Endothelial cell of umbilical vein (primary cell): ENCODE measurements at regions not wholly inside any gene's neighbourhood (a gene's known extent, or its start where the extent isn't known, plus 50 kb on each side); places are given as distances from the start of the nearest gene placed in this dataset.

Source experiments
- BruUV-seq: library from RNA; stranded (reverse); fragments of 400-500 nt; replicated peaks from 2 replicates; lab custom pipeline; 2021; lab: Mats Ljungman, UMichigan
- CTCF ChIA-PET: fragments of 300-600, 350-600 bp; sonication (Branson Sonifier 250); formaldehyde crosslinking; loops from one replicate; lab custom pipeline; 2021; ENCODE audit warnings: antibody characterized with exemption, inconsistent platforms; lab: Charles Lee
- POLR2A ChIA-PET: fragments of 300-600, 350-600 bp; sonication (Branson Sonifier 250); formaldehyde crosslinking; loops from one replicate; lab custom pipeline; 2021; ENCODE audit warnings: antibody characterized with exemption, inconsistent platforms; lab: Charles Lee
- DNase-seq: peaks from one replicate; pipeline ENCODE4 v3.0.0-alpha.2; 2011; ENCODE audit warnings: low read depth, low spot score
- FAIRE-seq: peaks from 2 replicates; lab custom pipeline; 2011; peaks lifted over from hg19 to GRCh38; lab: Jason Lieb, UNC
- H2AFZ ChIP-seq: 2 replicates; pipeline ENCODE4 v1.6.0; 2012; ENCODE audit warnings: low read depth, low read length, control low read depth, inconsistent platforms
- H3K27ac ChIP-seq: 2 replicates; pipeline ENCODE4 v1.5.1; 2011; ENCODE audit warnings: low read depth, mild to moderate bottlenecking, control low read depth, low read length, moderate library complexity; ENCODE audit not compliant: insufficient read depth
- H3K27me3 ChIP-seq, 2 experiments: 2 replicates each; pipeline versions ENCODE4 v1.6.0 to v1.6.1; 2011; ENCODE audit warnings: low read length in 2 of 2, mixed read lengths in 1 of 2; ENCODE audit not compliant: control insufficient read depth in 2 of 2, insufficient read depth in 2 of 2
- H3K36me3 ChIP-seq, 2 experiments: 2 replicates in 1 of 2; 3 replicates in 1 of 2; pipeline ENCODE4 v1.5.1; 2011; ENCODE audit warnings: low read length in 2 of 2, mild to moderate bottlenecking in 1 of 2, moderate library complexity in 1 of 2; ENCODE audit not compliant: control insufficient read depth in 2 of 2, insufficient read depth in 2 of 2; ENCODE audit errors: extremely low read depth in 1 of 2
- H3K4me1 ChIP-seq: 3 replicates; pipeline ENCODE4 v1.5.1; 2011; ENCODE audit warnings: mild to moderate bottlenecking, low read length; ENCODE audit not compliant: control insufficient read depth, insufficient read depth; ENCODE audit errors: extremely low read depth
- H3K4me2 ChIP-seq: 2 replicates; pipeline ENCODE4 v1.6.1; 2011; ENCODE audit warnings: low read length, control low read depth, mixed read lengths; ENCODE audit not compliant: insufficient read depth
- H3K4me3 ChIP-seq, 3 experiments: fragments of 200-600 bp in 1 of 3; sonication (generic), shearing (Covaris generic) in 1 of 3; replicated peaks in 1 of 3; 2 replicates each; pipeline ENCODE4 v1.5.1; 2011 to 2016; ENCODE audit warnings: control low read depth in 3 of 3, low read length in 3 of 3, mild to moderate bottlenecking in 2 of 3, inconsistent platforms in 1 of 3, low read depth in 1 of 3, moderate library complexity in 1 of 3; ENCODE audit not compliant: insufficient read depth in 1 of 3
- H3K79me2 ChIP-seq: 2 replicates; pipeline ENCODE4 v1.6.0; 2012; ENCODE audit warnings: low read length, inconsistent platforms; ENCODE audit not compliant: control insufficient read depth, insufficient read depth
- H3K9ac ChIP-seq: replicated peaks from 2 replicates; pipeline ENCODE3; 2011; ENCODE audit warnings: low read length, control low read depth; ENCODE audit not compliant: insufficient read depth; ENCODE audit errors: extremely low read depth
- H3K9me1 ChIP-seq: replicated peaks from 3 replicates; pipeline ENCODE4 v1.6.0; 2011; ENCODE audit warnings: mild to moderate bottlenecking, low read length; ENCODE audit not compliant: control insufficient read depth, insufficient read depth; ENCODE audit errors: extremely low read depth
- H3K9me3 ChIP-seq: replicated peaks from 2 replicates; pipeline ENCODE4 v1.5.1; 2012; ENCODE audit warnings: low read length, inconsistent platforms; ENCODE audit not compliant: control insufficient read depth, insufficient read depth
- H4K20me1 ChIP-seq: replicated peaks from 2 replicates; pipeline ENCODE3; 2011; ENCODE audit warnings: mild to moderate bottlenecking, low read length; ENCODE audit not compliant: control insufficient read depth, insufficient read depth; ENCODE audit errors: extremely low read depth
- EZH2 ChIP-seq: IDR thresholded peaks from 2 replicates; pipeline ENCODE4 v1.6.1; 2012; ENCODE audit warnings: borderline replicate concordance, low read depth, mild to moderate bottlenecking, moderate library complexity, low read length, inconsistent platforms; ENCODE audit not compliant: severe bottlenecking
- FOS ChIP-seq: IDR thresholded peaks from 2 replicates; pipeline ENCODE4 v1.6.1; 2011; ENCODE audit warnings: mild to moderate bottlenecking, low read length, moderate library complexity, borderline replicate concordance; ENCODE audit not compliant: insufficient read depth
- GATA2 ChIP-seq: IDR thresholded peaks from 2 replicates; pipeline ENCODE4 v1.7.0; 2011; ENCODE audit warnings: low read depth, mild to moderate bottlenecking, moderate library complexity, mixed read lengths, low read length; ENCODE audit not compliant: insufficient read length, insufficient read depth
- JUN ChIP-seq: IDR thresholded peaks from 2 replicates; pipeline ENCODE4 v1.6.1; 2011; ENCODE audit warnings: borderline replicate concordance, low read depth; ENCODE audit not compliant: insufficient read length, insufficient read depth
- MYC ChIP-seq: IDR thresholded peaks from one replicate; pipeline ENCODE4 v1.6.1; 2011; ENCODE audit warnings: mild to moderate bottlenecking, low read depth, low read length
- POLR2A ChIP-seq: IDR thresholded peaks from 2 replicates; pipeline ENCODE4 v1.6.1; 2012; ENCODE audit warnings: low read depth, mild to moderate bottlenecking, control low read depth, low read length
- POLR2AphosphoS5 ChIP-seq: IDR thresholded peaks from 2 replicates; pipeline ENCODE4 v1.6.1; 2012; ENCODE audit warnings: low read depth, mild to moderate bottlenecking, control low read depth, low read length, moderate library complexity; ENCODE audit not compliant: insufficient read depth
- dilution Hi-C: fragments of 300-500 bp; cut with MboI; formaldehyde crosslinking; loops from one replicate; pipeline ENCODE4 v1.15.0; 2019; ENCODE audit warnings: low sequenced_read_pairs; ENCODE audit not compliant: extremely low pct_ligation_motif_present
- intact Hi-C: fragments of 100-400 bp; cut with micrococcal nuclease; formaldehyde crosslinking; loops from one replicate; pipeline ENCODE4 v1.10.0; 2022
- TF ChIP-seq, protein P1 (sequence below), 2 donors: IDR thresholded peaks; 1 replicate in 1 of 2; 2 replicates in 1 of 2; pipeline ENCODE4 v1.5.1; 2011; ENCODE audit warnings: low read length in 2 of 2, mild to moderate bottlenecking in 2 of 2, moderate library complexity in 2 of 2, control low read depth in 1 of 2, inconsistent platforms in 1 of 2, low read depth in 1 of 2; ENCODE audit not compliant: insufficient read depth in 1 of 2; ENCODE audit errors: extremely low read depth in 1 of 2
- TF ChIP-seq, protein P2 (sequence below): IDR thresholded peaks from 2 replicates; pipeline ENCODE4 v1.6.1; 2011; ENCODE audit not compliant: insufficient read depth, insufficient read length

DNA sequence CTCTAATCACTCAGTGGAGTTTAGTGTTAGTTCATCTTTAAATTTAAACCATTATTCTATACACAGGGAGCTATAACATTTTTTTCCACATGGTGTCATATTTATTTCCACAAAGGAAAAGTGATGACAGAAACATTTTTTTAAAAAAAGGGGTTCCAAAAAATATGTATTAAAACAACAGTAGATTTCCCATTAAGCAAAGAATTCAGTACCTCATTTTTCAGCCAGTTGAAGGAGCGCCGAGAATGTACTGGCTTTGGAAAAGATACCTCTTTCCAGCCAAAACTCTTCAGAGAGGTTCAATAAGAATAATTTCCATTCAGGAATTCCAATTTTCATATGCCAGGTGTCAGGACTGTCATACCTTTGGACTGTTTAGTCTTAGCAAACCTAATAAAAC lies 250.5 kb upstream of the MEOX2 start:
- no peaks in the 10 kb centered on the region for H3K9me3 ChIP-seq
- TF ChIP-seq, protein P1, sequence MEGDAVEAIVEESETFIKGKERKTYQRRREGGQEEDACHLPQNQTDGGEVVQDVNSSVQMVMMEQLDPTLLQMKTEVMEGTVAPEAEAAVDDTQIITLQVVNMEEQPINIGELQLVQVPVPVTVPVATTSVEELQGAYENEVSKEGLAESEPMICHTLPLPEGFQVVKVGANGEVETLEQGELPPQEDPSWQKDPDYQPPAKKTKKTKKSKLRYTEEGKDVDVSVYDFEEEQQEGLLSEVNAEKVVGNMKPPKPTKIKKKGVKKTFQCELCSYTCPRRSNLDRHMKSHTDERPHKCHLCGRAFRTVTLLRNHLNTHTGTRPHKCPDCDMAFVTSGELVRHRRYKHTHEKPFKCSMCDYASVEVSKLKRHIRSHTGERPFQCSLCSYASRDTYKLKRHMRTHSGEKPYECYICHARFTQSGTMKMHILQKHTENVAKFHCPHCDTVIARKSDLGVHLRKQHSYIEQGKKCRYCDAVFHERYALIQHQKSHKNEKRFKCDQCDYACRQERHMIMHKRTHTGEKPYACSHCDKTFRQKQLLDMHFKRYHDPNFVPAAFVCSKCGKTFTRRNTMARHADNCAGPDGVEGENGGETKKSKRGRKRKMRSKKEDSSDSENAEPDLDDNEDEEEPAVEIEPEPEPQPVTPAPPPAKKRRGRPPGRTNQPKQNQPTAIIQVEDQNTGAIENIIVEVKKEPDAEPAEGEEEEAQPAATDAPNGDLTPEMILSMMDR (IDR thresholded peaks at IDR 0.05; ENCODE audit: extremely low read depth in 1 of 2, insufficient read depth in 1 of 2, low read depth in 1 of 2, low read length in 2 of 2) = no peak
- TF ChIP-seq, protein P2, sequence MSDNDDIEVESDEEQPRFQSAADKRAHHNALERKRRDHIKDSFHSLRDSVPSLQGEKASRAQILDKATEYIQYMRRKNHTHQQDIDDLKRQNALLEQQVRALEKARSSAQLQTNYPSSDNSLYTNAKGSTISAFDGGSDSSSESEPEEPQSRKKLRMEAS = no peak
- no peak for TF ChIP-seq POLR2A
- no peak for TF ChIP-seq EZH2
- no peak for TF ChIP-seq JUN
- TF ChIP-seq POLR2AphosphoS5 = no peak
- TF ChIP-seq FOS = no peak
- TF ChIP-seq MYC = no peak
- TF ChIP-seq GATA2 = no peak
- H3K4me1 ChIP-seq = no peaks in the 10 kb centered on the region
- no peak for FAIRE-seq
- no peaks in the 10 kb centered on the region for H3K9me1 ChIP-seq
- no peaks in the 10 kb centered on the region for H4K20me1 ChIP-seq
- no peak overlapping the region for H3K4me3 ChIP-seq
- dilution Hi-C loops = no loop called here
- no peak overlapping the region for H3K9ac ChIP-seq
- H3K79me2 ChIP-seq = no peaks in the 10 kb centered on the region
- H2AFZ ChIP-seq = no peak overlapping the region
- no TSS peak for BruUV-seq
- H3K36me3 ChIP-seq = no peaks in the 10 kb centered on the region
- intact Hi-C loops = no loop called here
- H3K4me2 ChIP-seq = no peak overlapping the region
- CTCF ChIA-PET = interaction anchor here (1.0 kb wide), 1 partner anchor 23 kb away, joined by 3 read pairs; no protein-coding TSS in a partner anchor
- no peak for DNase-seq
- H3K27me3 ChIP-seq = peaks cover 0 to 2% of the 10 kb centered on the region in 2 experiments
- no peak overlapping the region for H3K27ac ChIP-seq
- POLR2A ChIA-PET = no interaction called here
